ENCODE measurements at regions not wholly inside any gene's neighbourhood (a gene's known extent, or its start where the extent isn't known, plus 50 kb on each side); places are given as distances from the start of the nearest gene placed in this dataset.

GRCh38 chr4:19539201-19539600 lies 712.5 kb upstream of the SLIT2 start:
- TF ChIP-seq CTCF (IDR thresholded peaks at IDR 0.05; ENCODE audit: insufficient read depth, low read length, poor library complexity, severe bottlenecking) (no peak), EZH2phosphoT487 (conservative IDR thresholded peaks at IDR 0.05; ENCODE audit: low read length) (no peak)
- no peak overlapping the region for H3K4me2 ChIP-seq (ENCODE audit: low read depth, low read length, poor library complexity, severe bottlenecking)
- H3K9me3 ChIP-seq (ENCODE audit: insufficient read depth, low read length) = no peaks in the 10 kb centered on the region
- H3K4me3 ChIP-seq (ENCODE audit: insufficient read depth, low read length, poor library complexity, severe bottlenecking) = no peak overlapping the region
- no peaks in the 10 kb centered on the region for H3F3A ChIP-seq (ENCODE audit: insufficient read depth)
- H3K9me2 ChIP-seq (replicated peaks; ENCODE audit: insufficient read depth, low read length) = no peaks in the 10 kb centered on the region
- H3K79me2 ChIP-seq (ENCODE audit: insufficient read depth, low read length) = no peaks in the 10 kb centered on the region
- no peaks in the 10 kb centered on the region for H3K36me3 ChIP-seq (ENCODE audit: low read length)
- no peaks in the 10 kb centered on the region for H3K27me3 ChIP-seq (ENCODE audit: low read length)
- no peak overlapping the region for H2AFZ ChIP-seq (ENCODE audit: low read depth, low read length, severe bottlenecking)
- no peaks in the 10 kb centered on the region for H4K20me1 ChIP-seq (ENCODE audit: low read depth, low read length)
- H3K27ac ChIP-seq (ENCODE audit: low read depth, low read length) = no peak overlapping the region
- no peak overlapping the region for H3K9ac ChIP-seq (ENCODE audit: low read length)

- no peak overlapping the region for H3K4me2 ChIP-seq (ENCODE audit: low read depth, low read length, poor library complexity, severe bottlenecking)
- no peaks in the 10 kb centered on the region for H3K36me3 ChIP-seq (ENCODE audit: low read length)
- no peaks in the 10 kb centered on the region for H3K9me2 ChIP-seq (replicated peaks; ENCODE audit: insufficient read depth, low read length)
- H3K27me3 ChIP-seq (ENCODE audit: low read length) = no peaks in the 10 kb centered on the region
- no peak overlapping the region for H2AFZ ChIP-seq (ENCODE audit: low read depth, low read length, severe bottlenecking)
- H3F3A ChIP-seq (ENCODE audit: insufficient read depth) = no peaks in the 10 kb centered on the region
- no peaks in the 10 kb centered on the region for H4K20me1 ChIP-seq (ENCODE audit: low read depth, low read length)
- H3K4me3 ChIP-seq (ENCODE audit: insufficient read depth, low read length, poor library complexity, severe bottlenecking) = no peak overlapping the region
- no peak overlapping the region for H3K9ac ChIP-seq (ENCODE audit: low read length)
- H3K79me2 ChIP-seq (ENCODE audit: insufficient read depth, low read length) = no peaks in the 10 kb centered on the region
- no peaks in the 10 kb centered on the region for H3K9me3 ChIP-seq (ENCODE audit: insufficient read depth, low read length)
- TF ChIP-seq CTCF (IDR thresholded peaks at IDR 0.05; ENCODE audit: insufficient read depth, low read length, poor library complexity, severe bottlenecking) = no peak
- no peak overlapping the region for H3K27ac ChIP-seq (ENCODE audit: low read depth, low read length)
Observed at GRCh38 chr4:19534159-19534558, 717.5 kb upstream of the SLIT2 start.

GRCh38 chr4:19531906-19532848 lies 719.5 kb upstream of the SLIT2 start:
- Histone ChIP-seq H3F3A (ENCODE audit: insufficient read depth) (no peaks in the 10 kb centered on the region), H3K27ac (ENCODE audit: low read depth, low read length) (no peak overlapping the region), H3K27me3 (ENCODE audit: low read length) (no peaks in the 10 kb centered on the region), H3K4me3 (ENCODE audit: insufficient read depth, low read length, poor library complexity, severe bottlenecking) (no peak overlapping the region), H3K79me2 (ENCODE audit: insufficient read depth, low read length) (no peaks in the 10 kb centered on the region), H3K9me2 (replicated peaks; ENCODE audit: insufficient read depth, low read length) (no peaks in the 10 kb centered on the region), H3K4me2 (ENCODE audit: low read depth, low read length, poor library complexity, severe bottlenecking) (no peak overlapping the region), H3K9me3 (ENCODE audit: insufficient read depth, low read length) (no peaks in the 10 kb centered on the region), H4K20me1 (ENCODE audit: low read depth, low read length) (no peaks in the 10 kb centered on the region), H3K9ac (ENCODE audit: low read length) (no peak overlapping the region), H2AFZ (ENCODE audit: low read depth, low read length, severe bottlenecking) (no peak overlapping the region), H3K36me3 (ENCODE audit: low read length) (no peaks in the 10 kb centered on the region)
- TF ChIP-seq CTCF (IDR thresholded peaks at IDR 0.05; ENCODE audit: insufficient read depth, low read length, poor library complexity, severe bottlenecking) (no peak), EZH2phosphoT487 (conservative IDR thresholded peaks at IDR 0.05; ENCODE audit: low read length) (no peak)

All from SU-DHL-6 (cell line).